WTC11 (cell line): ENCODE measurements at regions not wholly inside any gene's neighbourhood (a gene's known extent, or its start where the extent isn't known, plus 50 kb on each side); places are given as distances from the start of the nearest gene placed in this dataset.

ENCODE experiments used
- CTCF ChIP-seq: fragments of 200-600 bp; IDR thresholded peaks from 2 replicates; pipeline ENCODE4 v1.8.0; 2022; ENCODE audit warnings: antibody characterized with exemption
- JUN ChIP-seq: sonication (generic); formaldehyde crosslinking; IDR thresholded peaks from 2 replicates; pipeline ENCODE4 v1.8.0; 2023; ENCODE audit warnings: mild to moderate bottlenecking, missing genetic modification reagents
- ZNF232 ChIP-seq: sonication (generic); formaldehyde crosslinking; IDR thresholded peaks from 2 replicates; pipeline ENCODE4 v1.8.0; 2022; ENCODE audit warnings: mild to moderate bottlenecking, missing genetic modification reagents
- TF ChIP-seq, protein P1 (sequence below): sonication (generic); formaldehyde crosslinking; IDR thresholded peaks from 2 replicates; pipeline ENCODE4 v1.8.0; 2022; ENCODE audit warnings: mild to moderate bottlenecking, missing genetic modification reagents

- TF ChIP-seq ZNF232 (CRISPR knock-in tag) (no peak), CTCF (no peak), JUN (CRISPR knock-in tag) (no peak)
- TF ChIP-seq, protein P1, sequence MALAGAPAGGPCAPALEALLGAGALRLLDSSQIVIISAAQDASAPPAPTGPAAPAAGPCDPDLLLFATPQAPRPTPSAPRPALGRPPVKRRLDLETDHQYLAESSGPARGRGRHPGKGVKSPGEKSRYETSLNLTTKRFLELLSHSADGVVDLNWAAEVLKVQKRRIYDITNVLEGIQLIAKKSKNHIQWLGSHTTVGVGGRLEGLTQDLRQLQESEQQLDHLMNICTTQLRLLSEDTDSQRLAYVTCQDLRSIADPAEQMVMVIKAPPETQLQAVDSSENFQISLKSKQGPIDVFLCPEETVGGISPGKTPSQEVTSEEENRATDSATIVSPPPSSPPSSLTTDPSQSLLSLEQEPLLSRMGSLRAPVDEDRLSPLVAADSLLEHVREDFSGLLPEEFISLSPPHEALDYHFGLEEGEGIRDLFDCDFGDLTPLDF = no peak
These were observed 74.2 kb upstream of the ADAMTS18 start for GRCh38 chr16:77509051-77509450.
